OCI-LY7 (cell line): ENCODE measurements at regions not wholly inside any gene's neighbourhood (a gene's known extent, or its start where the extent isn't known, plus 50 kb on each side); places are given as distances from the start of the nearest gene placed in this dataset.

Experiments used
- BruUV-seq: library from RNA; stranded (reverse); fragments of 400-500 nt; replicated peaks from 2 replicates; lab custom pipeline; 2021; lab: Mats Ljungman, UMichigan
- CTCF ChIA-PET: fragments of 300-600 bp; sonication (Branson Sonifier 250); formaldehyde crosslinking; loops from one replicate; lab custom pipeline; 2022; ENCODE audit warnings: antibody characterized with exemption; ENCODE audit not compliant: unreplicated experiment; lab: Charles Lee
- POLR2A ChIA-PET: fragments of 300-600 bp; sonication (Branson Sonifier 250); formaldehyde crosslinking; loops from one replicate; lab custom pipeline; 2022; ENCODE audit warnings: antibody characterized with exemption; lab: Charles Lee
- DNase-seq: peaks from one replicate; pipeline ENCODE4 v3.0.0-alpha.2; 2015; ENCODE audit warnings: low spot score
- H2AFZ ChIP-seq: fragments of 200-600 bp; sonication (generic), shearing (Covaris generic); 2 replicates; pipeline ENCODE4 v1.6.1; 2014; ENCODE audit warnings: mild to moderate bottlenecking, antibody characterized with exemption, low read length, moderate library complexity
- H3K27ac ChIP-seq: fragments of 200-600 bp; sonication (generic); 2 replicates; pipeline ENCODE4 v1.5.1; 2014; ENCODE audit warnings: mixed run types, low read depth, mild to moderate bottlenecking, moderate library complexity, low read length, inconsistent platforms; ENCODE audit not compliant: poor library complexity, severe bottlenecking
- H3K36me3 ChIP-seq: fragments of 200-600 bp; sonication (generic); 2 replicates; pipeline ENCODE4 v1.6.1; 2014; ENCODE audit warnings: mild to moderate bottlenecking, antibody characterized with exemption, low read length, moderate library complexity, mixed read lengths; ENCODE audit not compliant: insufficient read depth
- H3K4me1 ChIP-seq: fragments of 200-600 bp; sonication (generic); 2 replicates; pipeline ENCODE4 v1.5.1; 2014; ENCODE audit warnings: mild to moderate bottlenecking, low read length; ENCODE audit not compliant: insufficient read depth, poor library complexity, severe bottlenecking
- H3K4me2 ChIP-seq: fragments of 200-600 bp; sonication (generic); 2 replicates; pipeline ENCODE4 v1.6.1; 2014; ENCODE audit warnings: mild to moderate bottlenecking, low read length
- H3K4me3 ChIP-seq: fragments of 200-600 bp; sonication (generic); 2 replicates; pipeline ENCODE4 v1.5.1; 2014; ENCODE audit warnings: mild to moderate bottlenecking, low read depth, low read length; ENCODE audit not compliant: poor library complexity, severe bottlenecking
- H3K79me2 ChIP-seq: fragments of 200-600 bp; sonication (generic); 2 replicates; pipeline ENCODE4 v1.6.1; 2016; ENCODE audit warnings: low read depth, mild to moderate bottlenecking, low read length, moderate library complexity, mixed read lengths; ENCODE audit not compliant: insufficient read depth
- H3K9me2 ChIP-seq: fragments of 200-600 bp; sonication (generic); 2 replicates; pipeline ENCODE4 v1.6.1; 2016; ENCODE audit warnings: mild to moderate bottlenecking, low read length, mixed read lengths; ENCODE audit not compliant: insufficient read depth
- H3K9me3 ChIP-seq: fragments of 200-600 bp; sonication (generic); 2 replicates; pipeline ENCODE4 v1.6.1; 2014; ENCODE audit warnings: mild to moderate bottlenecking, mixed run types, low read length, mixed read lengths
- H4K20me1 ChIP-seq: fragments of 200-600 bp; sonication (generic); 2 replicates; pipeline ENCODE4 v1.6.1; 2014; ENCODE audit warnings: mild to moderate bottlenecking, antibody characterized with exemption, low read length, moderate library complexity, mixed read lengths; ENCODE audit not compliant: insufficient read depth
- EZH2phosphoT487 ChIP-seq: fragments of 200-600 bp; sonication (generic); IDR thresholded peaks from 2 replicates; pipeline ENCODE4 v1.6.1; 2018; ENCODE audit warnings: low read depth, borderline replicate concordance, mild to moderate bottlenecking, mixed run types, antibody characterized with exemption, low read length, moderate library complexity, mixed read lengths
- intact Hi-C: fragments of 100-400 bp; cut with micrococcal nuclease; formaldehyde crosslinking; loops from one replicate; pipeline ENCODE4 v1.10.0; 2022; ENCODE audit not compliant: unreplicated experiment
- TF ChIP-seq, protein P1 (sequence below): fragments of 200-600 bp; sonication (generic); conservative IDR thresholded peaks from 2 replicates; pipeline ENCODE4 v1.5.1; 2014; ENCODE audit warnings: mild to moderate bottlenecking, antibody characterized with exemption, low read length, moderate library complexity, mixed read lengths

- POLR2A ChIA-PET: interaction anchor here (0.8 kb wide), 1 partner anchor 9 kb away, joined by 3 read pairs; no protein-coding TSS in a partner anchor
- Histone ChIP-seq H3K4me1 (no peaks in the 10 kb centered on the region), H3K4me3 (no peak overlapping the region), H3K4me2 (no peak overlapping the region), H4K20me1 (no peaks in the 10 kb centered on the region), H3K36me3 (no peaks in the 10 kb centered on the region), H3K9me3 (no peaks in the 10 kb centered on the region), H2AFZ (no peak overlapping the region), H3K27ac (no peak overlapping the region), H3K9me2 (no peaks in the 10 kb centered on the region), H3K79me2 (no peaks in the 10 kb centered on the region)
- intact Hi-C loops: no loop called here
- no TSS peak for BruUV-seq
- no peak for DNase-seq
- CTCF ChIA-PET: interaction anchor here (0.6 kb wide), 1 partner anchor 60 kb away, joined by 3 read pairs; no protein-coding TSS in a partner anchor
- TF ChIP-seq, protein P1, sequence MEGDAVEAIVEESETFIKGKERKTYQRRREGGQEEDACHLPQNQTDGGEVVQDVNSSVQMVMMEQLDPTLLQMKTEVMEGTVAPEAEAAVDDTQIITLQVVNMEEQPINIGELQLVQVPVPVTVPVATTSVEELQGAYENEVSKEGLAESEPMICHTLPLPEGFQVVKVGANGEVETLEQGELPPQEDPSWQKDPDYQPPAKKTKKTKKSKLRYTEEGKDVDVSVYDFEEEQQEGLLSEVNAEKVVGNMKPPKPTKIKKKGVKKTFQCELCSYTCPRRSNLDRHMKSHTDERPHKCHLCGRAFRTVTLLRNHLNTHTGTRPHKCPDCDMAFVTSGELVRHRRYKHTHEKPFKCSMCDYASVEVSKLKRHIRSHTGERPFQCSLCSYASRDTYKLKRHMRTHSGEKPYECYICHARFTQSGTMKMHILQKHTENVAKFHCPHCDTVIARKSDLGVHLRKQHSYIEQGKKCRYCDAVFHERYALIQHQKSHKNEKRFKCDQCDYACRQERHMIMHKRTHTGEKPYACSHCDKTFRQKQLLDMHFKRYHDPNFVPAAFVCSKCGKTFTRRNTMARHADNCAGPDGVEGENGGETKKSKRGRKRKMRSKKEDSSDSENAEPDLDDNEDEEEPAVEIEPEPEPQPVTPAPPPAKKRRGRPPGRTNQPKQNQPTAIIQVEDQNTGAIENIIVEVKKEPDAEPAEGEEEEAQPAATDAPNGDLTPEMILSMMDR: no peak
- TF ChIP-seq EZH2phosphoT487: no peak
These were observed 406.1 kb downstream of the EPM2A start for GRCh38 chr6:145329257-145329656.

DNA sequence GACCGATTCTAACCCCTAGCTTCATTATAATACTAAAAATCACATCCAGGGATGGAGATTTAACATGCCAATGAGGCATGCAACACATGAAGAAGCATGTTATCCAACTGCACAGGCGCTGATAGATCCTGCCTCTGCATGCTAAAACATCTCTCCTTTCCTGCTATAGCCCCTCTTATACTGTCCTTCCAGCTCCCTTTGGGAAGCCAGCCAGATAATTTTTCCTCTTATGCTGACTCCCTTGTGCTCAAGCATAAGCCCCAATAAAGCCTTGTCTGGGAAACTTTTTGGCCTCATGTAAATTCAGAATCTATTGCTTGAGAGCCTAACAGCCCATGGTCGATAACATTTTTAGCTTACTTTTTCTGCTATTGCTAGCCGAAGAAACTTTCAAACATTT lies 404.3 kb downstream of the EPM2A start:
- H3K9me3 ChIP-seq: no peaks in the 10 kb centered on the region
- no TSS peak for BruUV-seq
- H2AFZ ChIP-seq: no peak overlapping the region
- H3K4me2 ChIP-seq: no peak overlapping the region
- no peaks in the 10 kb centered on the region for H3K9me2 ChIP-seq
- intact Hi-C loops: no loop called here
- no peaks in the 10 kb centered on the region for H3K79me2 ChIP-seq
- no peaks in the 10 kb centered on the region for H4K20me1 ChIP-seq
- H3K36me3 ChIP-seq: no peaks in the 10 kb centered on the region
- no peak overlapping the region for H3K4me3 ChIP-seq
- no peak for DNase-seq
- ChIA-PET POLR2A (interaction anchor here (0.6 kb wide), 1 partner anchor 1227 kb away, joined by 3 read pairs; no protein-coding TSS in a partner anchor), CTCF (no interaction called here)
- H3K27ac ChIP-seq: no peak overlapping the region
- no peaks in the 10 kb centered on the region for H3K4me1 ChIP-seq
- TF ChIP-seq, protein P1: no peak
- TF ChIP-seq EZH2phosphoT487: no peak

DNA sequence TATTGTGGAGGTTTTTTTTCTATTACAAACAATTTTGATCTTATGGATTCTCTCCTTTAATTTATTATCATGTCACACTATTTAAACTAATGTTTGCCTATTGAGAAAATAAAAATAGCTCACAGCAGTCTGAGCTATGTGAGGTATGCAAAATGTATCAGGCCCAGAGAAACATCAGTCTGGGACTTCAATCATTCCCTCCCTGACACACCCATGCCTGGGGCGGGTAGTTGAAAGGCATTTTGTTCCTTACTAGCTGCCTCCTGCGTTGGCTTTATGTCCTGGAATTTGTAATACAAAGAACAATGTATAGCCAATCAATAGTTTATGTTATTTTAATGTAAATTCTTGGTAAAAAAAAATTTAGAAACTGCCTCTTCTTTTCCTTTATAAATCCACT lies 403.3 kb downstream of the EPM2A start:
- BruUV-seq: no TSS peak
- ChIA-PET CTCF (no interaction called here), POLR2A (interaction anchor here (0.7 kb wide), 1 partner anchor 190 kb away, joined by 3 read pairs; no protein-coding TSS in a partner anchor)
- no peaks in the 10 kb centered on the region for H3K9me2 ChIP-seq
- no peak overlapping the region for H3K27ac ChIP-seq
- H3K4me1 ChIP-seq: no peaks in the 10 kb centered on the region
- H3K4me3 ChIP-seq: no peak overlapping the region
- H3K9me3 ChIP-seq: no peaks in the 10 kb centered on the region
- H3K4me2 ChIP-seq: no peak overlapping the region
- H3K79me2 ChIP-seq: no peaks in the 10 kb centered on the region
- DNase-seq: no peak
- H4K20me1 ChIP-seq: no peaks in the 10 kb centered on the region
- no peaks in the 10 kb centered on the region for H3K36me3 ChIP-seq
- intact Hi-C loops: no loop called here
- H2AFZ ChIP-seq: no peak overlapping the region
- TF ChIP-seq EZH2phosphoT487: no peak
- TF ChIP-seq, protein P1: no peak
